GM19043 (cell line): ENCODE measurements at regions not wholly inside any gene's neighbourhood (a gene's known extent, or its start where the extent isn't known, plus 50 kb on each side); places are given as distances from the start of the nearest gene placed in this dataset.
"Not testable (repeated sequence)": the region's sequence is repeated elsewhere in the genome, so short reads cannot be mapped to it uniquely, and the experiment has no call there.

Experiments
- ATAC-seq: cut with Tn5 transposase; IDR thresholded peaks from one replicate; pipeline ENCODE4 v1.9.1; 2021; ENCODE audit warnings: low read depth; ENCODE audit not compliant: unreplicated experiment

GRCh38 chr15:21718108-21718507 lies 159.4 kb downstream of the POTEB start:
- peak; percentile 65 for ATAC-seq

GRCh38 chr15:21717661-21718060 lies 159.9 kb downstream of the POTEB start:
- peak; percentile 21 for ATAC-seq

DNA sequence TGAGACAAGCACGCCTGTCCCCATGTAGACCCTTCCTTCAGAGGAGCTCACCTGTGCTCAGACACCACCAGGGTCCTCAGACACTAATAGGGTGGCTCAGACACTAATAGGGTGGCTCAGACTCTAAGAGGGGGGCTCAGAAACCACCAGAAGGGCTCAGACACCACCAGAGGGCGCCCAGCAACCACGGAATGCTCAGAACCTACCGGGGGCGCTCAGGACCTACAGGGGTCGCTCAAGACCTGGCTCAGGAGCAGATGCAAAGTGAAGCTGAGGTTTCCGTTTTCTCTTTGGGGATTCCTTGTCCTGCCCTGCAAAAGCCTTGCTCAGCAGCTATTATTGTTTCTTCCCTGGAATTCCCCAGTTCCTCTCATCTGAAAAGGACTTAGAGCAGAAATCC lies 172.1 kb downstream of the POTEB start:
- ATAC-seq: peak; percentile 96

GRCh38 chr15:21698620-21699019 lies 178.9 kb downstream of the POTEB start:
- not testable (repeated sequence) for ATAC-seq

GRCh38 chr15:21695089-21695488 lies 182.4 kb downstream of the POTEB start:
- not testable (repeated sequence) for ATAC-seq

- peak; percentile 94 for ATAC-seq
These were observed 184.9 kb downstream of the POTEB start for GRCh38 chr15:21692471-21693102.

GRCh38 chr15:21656798-21657397 lies 216.6 kb upstream of the POTEB3 start:
- peak; percentile 77 for ATAC-seq

DNA sequence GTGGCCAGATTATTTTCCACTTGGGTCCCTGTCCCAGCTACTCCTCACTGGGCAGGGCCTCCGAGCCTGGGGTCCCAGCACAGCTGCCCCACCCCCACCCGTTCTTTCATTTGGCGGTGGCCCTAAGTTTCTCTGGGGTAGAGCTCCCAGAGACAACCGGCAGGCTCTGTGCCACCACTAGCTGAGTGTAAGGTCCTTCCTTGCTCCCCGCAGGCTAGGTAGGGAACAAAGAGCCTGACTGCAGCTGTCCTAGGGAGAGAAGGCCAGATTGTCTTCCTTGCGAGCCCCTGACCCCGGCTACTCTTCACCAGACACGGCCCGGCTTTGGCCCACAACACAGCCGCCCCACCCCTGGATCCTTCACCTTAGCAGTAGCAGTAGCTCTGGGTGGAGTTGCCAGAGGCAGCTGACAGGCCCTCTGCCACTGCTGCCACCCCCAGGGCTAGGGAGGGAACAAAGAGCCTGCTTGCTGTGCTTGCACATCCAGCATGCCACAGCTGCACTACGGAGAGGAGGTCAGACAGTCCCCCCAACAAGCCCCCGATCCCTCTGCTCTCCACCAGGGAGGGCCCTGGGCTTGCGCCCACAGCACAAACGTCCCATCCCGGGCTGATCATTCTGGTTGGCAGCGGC lies 215.9 kb upstream of the POTEB3 start:
- peak; percentile 29 for ATAC-seq

DNA sequence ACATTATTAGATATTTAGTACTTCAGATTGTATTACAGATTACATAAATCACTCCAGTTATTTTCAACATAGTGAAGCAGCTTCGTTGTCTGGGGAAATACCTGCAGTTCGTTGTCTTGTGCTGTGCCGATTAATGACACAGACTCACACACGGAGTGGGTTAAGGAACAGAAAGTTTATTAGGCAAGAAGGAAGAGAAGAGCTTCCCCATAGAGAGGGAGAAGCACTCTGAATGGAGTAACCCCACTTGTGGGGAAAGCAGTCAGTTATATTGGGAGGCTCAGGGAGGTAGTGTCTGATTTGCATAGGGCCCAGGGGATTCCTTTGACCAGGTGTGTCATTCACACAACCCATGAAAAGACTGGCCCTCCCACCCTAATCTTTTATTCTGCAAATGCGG lies 213.4 kb upstream of the POTEB3 start:
- not testable (repeated sequence) for ATAC-seq

DNA sequence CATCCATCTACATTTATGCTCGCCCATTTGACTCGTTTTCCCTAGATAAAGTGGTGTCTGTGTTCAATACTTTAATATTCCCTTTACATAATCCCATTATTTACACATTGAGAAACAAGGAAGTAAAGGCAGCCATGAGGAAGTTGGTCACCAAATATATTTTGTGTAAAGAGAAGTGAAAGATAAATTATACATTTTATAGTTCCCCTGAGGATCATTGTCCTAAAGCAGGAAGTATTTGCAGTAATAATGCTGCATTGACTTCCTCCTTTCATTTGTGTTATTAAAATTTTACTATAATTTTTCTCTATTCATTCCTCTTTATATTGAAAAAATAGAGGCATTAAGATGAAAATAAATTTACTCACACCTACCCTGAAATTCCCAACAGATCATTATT lies 198.5 kb upstream of the POTEB3 start:
- not testable (repeated sequence) for ATAC-seq

GRCh38 chr15:21626694-21627093 lies 186.4 kb upstream of the POTEB3 start:
- ATAC-seq: not testable (repeated sequence)

DNA sequence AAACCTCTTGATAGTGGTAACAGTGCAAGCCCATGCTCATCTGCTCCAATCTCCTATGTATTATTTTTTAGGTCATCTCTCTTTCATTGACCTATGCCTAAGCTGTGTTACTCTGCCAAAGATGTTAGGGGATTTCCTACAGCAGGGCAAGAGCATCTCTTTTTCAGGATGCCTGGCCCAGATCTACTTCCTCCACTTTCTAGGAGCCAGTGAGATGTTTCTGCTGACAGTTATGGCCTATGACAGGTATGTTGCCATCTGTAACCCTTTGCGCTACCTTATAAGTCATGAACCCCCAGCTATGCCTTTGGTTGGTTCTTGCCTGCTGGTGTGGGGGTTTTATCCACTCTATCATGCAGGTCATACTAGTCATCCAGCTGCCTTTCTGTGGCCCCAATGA lies 168.9 kb upstream of the POTEB3 start:
- not testable (repeated sequence) for ATAC-seq

DNA sequence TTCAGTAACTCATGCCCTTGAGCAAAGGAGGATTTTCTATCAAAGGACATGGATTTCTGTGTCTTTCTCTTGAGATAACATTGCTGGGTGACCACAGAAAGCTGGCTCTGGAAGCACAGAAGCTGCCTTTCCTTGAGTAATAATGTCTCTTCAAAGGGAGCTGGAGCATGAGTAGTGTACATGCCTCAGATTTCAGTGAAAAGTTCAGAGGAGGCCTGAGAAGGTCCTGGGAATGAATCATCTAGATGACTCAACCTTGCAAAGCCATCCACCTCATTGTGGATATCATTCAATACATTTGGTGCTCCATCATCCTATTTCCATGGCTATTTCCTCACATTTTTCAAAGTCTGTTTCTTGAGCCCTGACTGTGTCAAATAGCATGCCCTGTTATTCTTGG lies 125.1 kb upstream of the POTEB3 start:
- not testable (repeated sequence) for ATAC-seq

DNA sequence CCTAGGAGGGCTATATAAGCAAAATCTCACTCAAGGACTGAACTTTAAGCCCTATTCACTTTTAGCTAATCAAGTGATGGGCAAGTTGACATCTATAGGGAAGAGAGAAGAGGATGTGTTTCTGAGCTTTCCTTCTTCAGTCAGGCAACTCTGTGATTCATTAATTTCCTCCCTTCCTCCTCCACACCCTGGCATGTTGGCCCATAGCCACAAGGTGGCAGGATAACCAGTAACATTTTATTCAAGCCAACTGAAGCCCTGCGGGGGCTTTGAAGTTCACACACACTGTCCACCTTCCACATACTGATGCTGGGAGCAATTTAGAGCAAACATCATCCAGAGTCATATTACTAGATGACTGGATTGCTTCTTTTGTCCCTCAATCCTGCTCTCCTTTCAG lies 111.5 kb upstream of the POTEB3 start:
- ATAC-seq: peak; percentile 87

DNA sequence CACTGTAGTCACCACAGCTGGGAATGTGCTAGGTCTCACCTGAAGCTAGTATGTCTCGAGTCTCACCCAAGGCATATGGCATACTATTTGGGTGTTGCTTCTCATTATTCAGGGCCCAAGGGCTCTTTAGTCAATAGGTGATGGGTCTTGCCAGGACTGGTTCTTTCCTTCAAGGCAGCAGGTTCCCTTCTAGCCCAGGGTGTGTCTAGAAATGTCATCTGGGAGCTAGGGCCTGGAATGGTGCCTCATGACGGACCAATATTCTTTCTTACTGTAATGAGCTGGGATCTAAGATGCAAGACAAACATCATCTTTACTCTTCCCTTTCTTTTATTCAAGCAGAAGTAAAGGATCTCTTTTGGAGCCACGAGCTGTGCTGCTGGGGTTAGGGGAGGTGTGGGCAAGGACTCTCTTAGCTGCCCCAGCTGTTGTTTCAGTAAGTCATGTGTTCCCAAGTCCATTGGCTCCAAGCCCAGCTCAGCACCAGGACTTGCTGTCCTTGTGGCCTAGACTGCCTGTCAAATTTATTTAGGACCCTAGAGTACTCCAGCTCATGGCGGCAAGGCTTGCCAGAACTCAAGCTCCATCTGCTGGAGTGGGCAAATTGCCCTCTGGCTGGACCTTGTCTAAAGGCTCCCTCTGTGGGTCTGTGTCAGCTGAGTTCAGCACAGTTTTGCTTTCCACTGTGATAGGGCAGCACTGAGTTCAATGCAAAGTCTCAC lies 106.0 kb upstream of the POTEB3 start:
- ATAC-seq: not testable (repeated sequence)

GRCh38 chr15:21532785-21533184 lies 92.5 kb upstream of the POTEB3 start:
- not testable (repeated sequence) for ATAC-seq

GRCh38 chr15:21516248-21516647 lies 75.9 kb upstream of the POTEB3 start:
- not testable (repeated sequence) for ATAC-seq

DNA sequence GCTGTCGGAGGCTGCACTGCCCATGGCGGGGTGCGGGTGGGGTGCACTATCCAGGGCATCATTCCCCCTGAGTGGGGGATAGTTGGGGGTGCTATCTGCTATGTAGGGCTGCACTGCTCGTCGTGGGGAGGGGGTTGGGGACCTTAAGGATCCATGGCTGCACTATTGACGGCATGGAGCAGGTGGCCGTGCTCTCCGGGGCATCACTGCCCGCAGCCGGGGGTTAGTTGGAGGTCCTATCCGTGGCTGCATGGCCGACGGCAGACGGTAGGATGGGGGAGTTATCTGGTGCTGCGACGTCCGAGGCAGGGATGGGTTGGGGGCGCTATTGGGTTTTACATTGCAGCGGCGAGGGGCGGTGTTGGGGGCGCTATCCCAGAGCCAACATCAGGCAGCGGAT lies 75.0 kb upstream of the POTEB3 start:
- not testable (repeated sequence) for ATAC-seq

- not testable (repeated sequence) for ATAC-seq
These were observed 62.7 kb upstream of the POTEB3 start for GRCh38 chr15:21503021-21503420.
